Tibial nerve (tissue), 4 donors: ENCODE measurements at regions not wholly inside any gene's neighbourhood (a gene's known extent, or its start where the extent isn't known, plus 50 kb on each side); places are given as distances from the start of the nearest gene placed in this dataset.

Source experiments
- DNase-seq, 2 donors: peaks; one replicate each; pipeline ENCODE4 v3.0.0-alpha.2; 2019; ENCODE audit warnings: low spot score in 2 of 2
- H3K27ac ChIP-seq, 4 donors: fragments of 200-600 bp; sonication (generic) in 3 of 4; one replicate each; pipeline ENCODE4 v1.5.1; 2017 to 2019; ENCODE audit warnings: mild to moderate bottlenecking in 1 of 4
- H3K27me3 ChIP-seq, 2 donors: fragments of 200-600 bp; sonication (generic) in 1 of 2; one replicate each; pipeline versions ENCODE4 v1.5.1 to v1.6.0; 2017 to 2019
- H3K36me3 ChIP-seq, 3 donors: fragments of 200-600 bp; sonication (generic); one replicate each; pipeline ENCODE4 v1.5.1; 2018 to 2019
- H3K4me1 ChIP-seq, 4 donors: fragments of 200-600 bp; sonication (generic) in 3 of 4; one replicate each; pipeline ENCODE4 v1.5.1; 2017 to 2019
- H3K4me3 ChIP-seq, 4 donors: fragments of 200-600 bp; sonication (generic) in 3 of 4; one replicate each; pipeline ENCODE4 v1.5.1; 2017 to 2019; ENCODE audit warnings: mild to moderate bottlenecking in 1 of 4, moderate library complexity in 1 of 4
- H3K9me3 ChIP-seq, 4 donors: fragments of 200-600 bp; sonication (generic) in 3 of 4; one replicate each; pipeline ENCODE4 v1.5.1; 2017 to 2019
- CTCF ChIP-seq, 5 experiments: fragments of 200-600 bp in 3 of 5; fragments of 450-650 bp in 2 of 5; sonication (generic) in 3 of 5; IDR thresholded peaks; one replicate each; pipeline ENCODE4 v1.5.1; 2016 to 2019; ENCODE audit warnings: antibody characterized with exemption in 5 of 5, mild to moderate bottlenecking in 3 of 5, moderate library complexity in 2 of 5
- EP300 ChIP-seq, 2 donors: sonication (generic); formaldehyde crosslinking; IDR thresholded peaks; one replicate each; pipeline ENCODE4 v1.6.1; 2017; ENCODE audit warnings: antibody characterized with exemption in 2 of 2, mild to moderate bottlenecking in 1 of 2
- POLR2A ChIP-seq, 2 donors: fragments of 450-650 bp; IDR thresholded peaks; one replicate each; pipeline ENCODE4 v1.6.1; 2017; ENCODE audit warnings: antibody characterized with exemption in 2 of 2, mild to moderate bottlenecking in 2 of 2, moderate library complexity in 2 of 2
- WGBS, 2 donors: methylation state at CpG; one replicate each; pipeline ENCODE4 v1.1.5; 2018; 5-methylcytosine and 5-hydroxymethylcytosine counted together

GRCh38 chr12:25670076-25671055 lies 117.3 kb upstream of the LMNTD1 start:
- H3K4me3 ChIP-seq, result no peak overlapping the region
- no peak overlapping the region for H3K27ac ChIP-seq
- no peak for TF ChIP-seq EP300 (IDR thresholded peaks at IDR 0.05)
- no peak for TF ChIP-seq POLR2A (IDR thresholded peaks at IDR 0.05)
- TF ChIP-seq CTCF (IDR thresholded peaks at IDR 0.05), result no peak
- H3K9me3 ChIP-seq, result no peaks in the 10 kb centered on the region
- no peak for DNase-seq
- no peaks in the 10 kb centered on the region for H3K27me3 ChIP-seq
- H3K36me3 ChIP-seq, result no peaks in the 10 kb centered on the region
- WGBS, 2 donors, result 87 to 97% methylated on average over 5 of the region's 5 CpGs
- H3K4me1 ChIP-seq, result peaks cover 0 to 8% (median 0%) of the 10 kb centered on the region in 4 donors

- H3K27me3 ChIP-seq, result no peaks in the 10 kb centered on the region
- DNase-seq, result no peak
- no peak overlapping the region for H3K4me3 ChIP-seq
- H3K9me3 ChIP-seq, result no peaks in the 10 kb centered on the region
- H3K36me3 ChIP-seq, result no peaks in the 10 kb centered on the region
- TF ChIP-seq POLR2A (IDR thresholded peaks at IDR 0.05), result no peak
- TF ChIP-seq EP300 (IDR thresholded peaks at IDR 0.05), result no peak
- TF ChIP-seq CTCF (IDR thresholded peaks at IDR 0.05), result no peak
- H3K4me1 ChIP-seq, result no peaks in the 10 kb centered on the region
- H3K27ac ChIP-seq, result no peak overlapping the region
- WGBS, 2 donors, result 65 to 81% methylated on average over 2 of the region's 2 CpGs
Measured at GRCh38 chr12:25675808-25676207, 122.7 kb upstream of the LMNTD1 start.

- WGBS, 2 donors, result 74 to 79% methylated on average over 4 of the region's 4 CpGs
- peak in 1 of 2 donors; percentile 9 for DNase-seq
- H3K4me3 ChIP-seq, result no peak overlapping the region
- H3K9me3 ChIP-seq, result no peaks in the 10 kb centered on the region
- TF ChIP-seq CTCF (IDR thresholded peaks at IDR 0.05) (peak in 1 of 5 experiments; percentile 24), EP300 (IDR thresholded peaks at IDR 0.05) (no peak), POLR2A (IDR thresholded peaks at IDR 0.05) (no peak)
- no peaks in the 10 kb centered on the region for H3K4me1 ChIP-seq
- H3K36me3 ChIP-seq, result no peaks in the 10 kb centered on the region
- no peak overlapping the region for H3K27ac ChIP-seq
- H3K27me3 ChIP-seq, result no peaks in the 10 kb centered on the region
Measured at GRCh38 chr12:25677232-25677937, 124.3 kb upstream of the LMNTD1 start.

GRCh38 chr12:25681580-25681979 lies 128.5 kb upstream of the LMNTD1 start:
- H3K9me3 ChIP-seq, result no peaks in the 10 kb centered on the region
- H3K27ac ChIP-seq, result no peak overlapping the region
- no peaks in the 10 kb centered on the region for H3K27me3 ChIP-seq
- no peak overlapping the region for H3K4me3 ChIP-seq
- 54 to 69% methylated on average over 4 of the region's 4 CpGs for WGBS, 2 donors
- TF ChIP-seq POLR2A (IDR thresholded peaks at IDR 0.05) (no peak), EP300 (IDR thresholded peaks at IDR 0.05) (no peak), CTCF (IDR thresholded peaks at IDR 0.05) (no peak)
- no peaks in the 10 kb centered on the region for H3K4me1 ChIP-seq
- no peaks in the 10 kb centered on the region for H3K36me3 ChIP-seq
- no peak for DNase-seq

- Histone ChIP-seq H3K4me3 (no peak overlapping the region), H3K27ac (peak overlapping the region in 1 of 4 donors; percentile 18), H3K36me3 (no peaks in the 10 kb centered on the region), H3K27me3 (no peaks in the 10 kb centered on the region), H3K4me1 (no peaks in the 10 kb centered on the region), H3K9me3 (no peaks in the 10 kb centered on the region)
- no peak for DNase-seq
- WGBS, 2 donors, result 96 to 100% methylated on average over 1 of the region's 1 CpG
- TF ChIP-seq POLR2A (IDR thresholded peaks at IDR 0.05), result no peak
- no peak for TF ChIP-seq CTCF (IDR thresholded peaks at IDR 0.05)
- no peak for TF ChIP-seq EP300 (IDR thresholded peaks at IDR 0.05)
Measured at GRCh38 chr12:25682421-25682820, 129.3 kb upstream of the LMNTD1 start.
